Activated CD8-positive, alpha-beta memory T cell treated with anti-CD3 and anti-CD28 coated beads for 48 hours (primary cell): ENCODE measurements at regions not wholly inside any gene's neighbourhood (a gene's known extent, or its start where the extent isn't known, plus 50 kb on each side); places are given as distances from the start of the nearest gene placed in this dataset.

ENCODE experiments used
- DNase-seq, 3 experiments: peaks; one replicate each; pipeline ENCODE4 v3.0.0-alpha.2; 2020; ENCODE audit warnings: low read depth in 2 of 3, low spot score in 2 of 3

DNA sequence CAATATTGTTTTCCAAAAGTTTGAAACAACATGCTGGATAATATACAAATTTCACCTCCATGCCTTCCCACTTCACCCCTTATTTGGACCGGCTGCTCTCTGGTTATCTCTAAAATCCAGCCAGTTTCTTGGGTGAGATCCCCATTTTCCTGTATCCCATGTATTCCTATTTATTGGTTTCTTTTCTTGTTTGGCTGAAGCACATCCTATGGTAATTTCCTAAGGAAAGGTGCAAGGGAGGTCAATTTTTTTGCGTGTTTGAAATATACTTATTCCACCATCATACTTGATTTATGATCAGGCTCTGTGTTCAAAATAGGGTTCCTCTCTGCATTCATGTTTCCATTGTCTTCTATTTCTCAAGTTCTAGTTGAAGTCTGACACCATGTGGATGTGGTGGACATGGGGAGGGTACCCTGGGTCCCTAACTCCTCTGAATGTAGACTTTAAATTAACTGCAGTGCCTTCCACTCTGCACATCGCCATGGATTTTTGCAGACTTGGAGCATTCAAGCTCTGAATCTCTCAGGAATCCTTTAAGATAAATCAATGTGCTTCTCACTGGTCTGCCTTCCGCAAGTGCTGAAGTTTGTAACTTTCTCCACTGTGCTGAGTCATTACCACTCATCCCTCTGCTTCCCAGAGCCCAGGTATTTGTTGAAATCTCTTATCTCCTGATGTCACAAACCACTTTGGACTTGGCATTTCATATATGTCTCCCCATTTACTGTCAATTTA, 52.1 kb upstream of the TLE3 start:
- no peak for DNase-seq

DNA sequence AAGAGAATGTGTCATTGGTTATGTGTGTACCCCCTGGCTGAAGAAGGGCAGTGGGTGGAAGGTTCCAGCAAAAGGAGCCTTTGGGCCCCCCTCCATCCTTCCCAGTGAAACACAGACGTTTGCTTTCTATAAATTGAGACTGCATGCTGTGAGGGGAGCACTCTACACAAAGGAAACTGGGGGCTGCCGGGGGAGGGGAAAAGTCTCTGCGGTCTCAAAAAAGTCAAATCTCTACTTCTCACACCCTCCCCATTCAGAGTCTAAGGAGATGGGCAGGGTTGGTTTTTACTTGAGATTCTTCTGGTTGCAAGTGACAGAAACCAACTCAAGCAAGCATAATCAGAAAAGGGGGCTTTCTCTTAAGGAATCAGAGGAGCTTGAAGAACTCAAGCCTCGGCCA, 50.1 kb upstream of the TLE3 start:
- no peak for DNase-seq
